GM12864 (cell line): ENCODE measurements at regions not wholly inside any gene's neighbourhood (a gene's known extent, or its start where the extent isn't known, plus 50 kb on each side); places are given as distances from the start of the nearest gene placed in this dataset.

Source experiments
- DNase-seq: peaks from one replicate; pipeline ENCODE4 v3.0.0-alpha.2; 2011; ENCODE audit warnings: low read depth
- H3K4me3 ChIP-seq: 2 replicates; pipeline ENCODE4 v1.5.1; 2011; ENCODE audit warnings: mild to moderate bottlenecking, low read depth, low read length, control low read depth
- CTCF ChIP-seq: IDR thresholded peaks from 2 replicates; pipeline ENCODE4 v1.5.1; 2011; ENCODE audit warnings: low read depth, mild to moderate bottlenecking, moderate library complexity, low read length, control low read depth, inconsistent platforms; ENCODE audit errors: missing control alignments

DNA sequence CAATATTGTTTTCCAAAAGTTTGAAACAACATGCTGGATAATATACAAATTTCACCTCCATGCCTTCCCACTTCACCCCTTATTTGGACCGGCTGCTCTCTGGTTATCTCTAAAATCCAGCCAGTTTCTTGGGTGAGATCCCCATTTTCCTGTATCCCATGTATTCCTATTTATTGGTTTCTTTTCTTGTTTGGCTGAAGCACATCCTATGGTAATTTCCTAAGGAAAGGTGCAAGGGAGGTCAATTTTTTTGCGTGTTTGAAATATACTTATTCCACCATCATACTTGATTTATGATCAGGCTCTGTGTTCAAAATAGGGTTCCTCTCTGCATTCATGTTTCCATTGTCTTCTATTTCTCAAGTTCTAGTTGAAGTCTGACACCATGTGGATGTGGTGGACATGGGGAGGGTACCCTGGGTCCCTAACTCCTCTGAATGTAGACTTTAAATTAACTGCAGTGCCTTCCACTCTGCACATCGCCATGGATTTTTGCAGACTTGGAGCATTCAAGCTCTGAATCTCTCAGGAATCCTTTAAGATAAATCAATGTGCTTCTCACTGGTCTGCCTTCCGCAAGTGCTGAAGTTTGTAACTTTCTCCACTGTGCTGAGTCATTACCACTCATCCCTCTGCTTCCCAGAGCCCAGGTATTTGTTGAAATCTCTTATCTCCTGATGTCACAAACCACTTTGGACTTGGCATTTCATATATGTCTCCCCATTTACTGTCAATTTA is 52.1 kb upstream of the TLE3 start:
- DNase-seq = no peak
- TF ChIP-seq CTCF = no peak
- no peak overlapping the region for H3K4me3 ChIP-seq

DNA sequence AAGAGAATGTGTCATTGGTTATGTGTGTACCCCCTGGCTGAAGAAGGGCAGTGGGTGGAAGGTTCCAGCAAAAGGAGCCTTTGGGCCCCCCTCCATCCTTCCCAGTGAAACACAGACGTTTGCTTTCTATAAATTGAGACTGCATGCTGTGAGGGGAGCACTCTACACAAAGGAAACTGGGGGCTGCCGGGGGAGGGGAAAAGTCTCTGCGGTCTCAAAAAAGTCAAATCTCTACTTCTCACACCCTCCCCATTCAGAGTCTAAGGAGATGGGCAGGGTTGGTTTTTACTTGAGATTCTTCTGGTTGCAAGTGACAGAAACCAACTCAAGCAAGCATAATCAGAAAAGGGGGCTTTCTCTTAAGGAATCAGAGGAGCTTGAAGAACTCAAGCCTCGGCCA is 50.1 kb upstream of the TLE3 start:
- no peak for TF ChIP-seq CTCF
- no peak overlapping the region for H3K4me3 ChIP-seq
- DNase-seq = no peak
